HG02938 (cell line): ENCODE measurements at regions not wholly inside any gene's neighbourhood (a gene's known extent, or its start where the extent isn't known, plus 50 kb on each side); places are given as distances from the start of the nearest gene placed in this dataset.
"Not testable (repeated sequence)": the region's sequence is repeated elsewhere in the genome, so short reads cannot be mapped to it uniquely, and the experiment has no call there.

Experiments used
- ATAC-seq: cut with Tn5 transposase; IDR thresholded peaks from one replicate; pipeline ENCODE4 v1.9.1; 2021; ENCODE audit warnings: mild to moderate bottlenecking, moderate library complexity; ENCODE audit not compliant: unreplicated experiment

- not testable (repeated sequence) for ATAC-seq
Measured at GRCh38 chr20:26373066-26373465, 676.4 kb upstream of the ZNF337 start.

- no peak for ATAC-seq
Measured at GRCh38 chr20:26354511-26354910, 657.9 kb upstream of the ZNF337 start.

- ATAC-seq: no peak
Measured at GRCh38 chr20:26347396-26347795, 650.7 kb upstream of the ZNF337 start.

- ATAC-seq: not testable (repeated sequence)
Measured at GRCh38 chr20:26340460-26341065, 643.9 kb upstream of the ZNF337 start.

- no peak for ATAC-seq
Measured at GRCh38 chr20:26324177-26324576, 627.5 kb upstream of the ZNF337 start.

GRCh38 chr20:26315054-26315453, 618.4 kb upstream of the ZNF337 start:
- ATAC-seq: no peak

GRCh38 chr20:26309720-26310119, 613.1 kb upstream of the ZNF337 start:
- not testable (repeated sequence) for ATAC-seq

GRCh38 chr20:26308961-26309360, 612.3 kb upstream of the ZNF337 start:
- no peak for ATAC-seq

- ATAC-seq: no peak
Measured at GRCh38 chr20:26295006-26295405, 598.4 kb upstream of the ZNF337 start.

GRCh38 chr20:26288379-26289061, 591.9 kb upstream of the ZNF337 start:
- not testable (repeated sequence) for ATAC-seq

GRCh38 chr20:26279238-26279637, 582.6 kb upstream of the ZNF337 start:
- no peak for ATAC-seq

GRCh38 chr20:26277339-26277738, 580.7 kb upstream of the ZNF337 start:
- ATAC-seq: no peak

- ATAC-seq: no peak
Measured at GRCh38 chr20:26276554-26277210, 580.0 kb upstream of the ZNF337 start.

- ATAC-seq: not testable (repeated sequence)
Measured at GRCh38 chr20:26268762-26269161, 572.1 kb upstream of the ZNF337 start.

- ATAC-seq: not testable (repeated sequence)
Measured at GRCh38 chr20:26260925-26261324, 564.3 kb upstream of the ZNF337 start.

GRCh38 chr20:26252311-26252975, 555.8 kb upstream of the ZNF337 start:
- not testable (repeated sequence) for ATAC-seq

- ATAC-seq: not testable (repeated sequence)
Measured at GRCh38 chr20:26251376-26251775, 554.7 kb upstream of the ZNF337 start.

GRCh38 chr20:26250249-26251114, 553.8 kb upstream of the ZNF337 start:
- not testable (repeated sequence) for ATAC-seq

GRCh38 chr20:26243731-26244130, 547.1 kb upstream of the ZNF337 start:
- no peak for ATAC-seq

GRCh38 chr20:26220609-26221008, 524.0 kb upstream of the ZNF337 start:
- not testable (repeated sequence) for ATAC-seq

GRCh38 chr20:26219546-26219945, 522.9 kb upstream of the ZNF337 start:
- not testable (repeated sequence) for ATAC-seq
